ACC112 (cell line): ENCODE measurements at regions not wholly inside any gene's neighbourhood (a gene's known extent, or its start where the extent isn't known, plus 50 kb on each side); places are given as distances from the start of the nearest gene placed in this dataset.

Experiments
- H2AFZ ChIP-seq: fragments of 200-600 bp; sonication (generic); one replicate; pipeline ENCODE4 v1.6.0; 2017; ENCODE audit warnings: antibody characterized with exemption, low read length; ENCODE audit not compliant: unreplicated experiment
- H3K27ac ChIP-seq: fragments of 200-600 bp; sonication (generic); 2 replicates; pipeline ENCODE4 v1.5.1; 2014; ENCODE audit warnings: low read depth, mild to moderate bottlenecking, antibody characterized with exemption, low read length, moderate library complexity
- H3K27me3 ChIP-seq: fragments of 200-600 bp; sonication (generic); 2 replicates; pipeline ENCODE4 v1.6.1; 2014; ENCODE audit warnings: mild to moderate bottlenecking, antibody characterized with exemption, low read length, moderate library complexity, mixed read lengths; ENCODE audit not compliant: insufficient read depth
- H3K36me3 ChIP-seq: fragments of 200-600 bp; sonication (generic); 2 replicates; pipeline ENCODE4 v1.6.1; 2016; ENCODE audit warnings: mild to moderate bottlenecking, antibody characterized with exemption, low read length, moderate library complexity, mixed read lengths; ENCODE audit not compliant: insufficient read depth
- H3K4me1 ChIP-seq: fragments of 200-600 bp; sonication (generic); one replicate; pipeline ENCODE4 v1.6.1; 2016; ENCODE audit warnings: low read length, mixed read lengths; ENCODE audit not compliant: insufficient read depth, unreplicated experiment, control insufficient read depth
- H3K4me3 ChIP-seq: fragments of 200-600 bp; sonication (generic); 2 replicates; pipeline ENCODE4 v1.5.1; 2014; ENCODE audit warnings: mild to moderate bottlenecking, low read depth, low read length
- H3K79me2 ChIP-seq: fragments of 200-600 bp; sonication (generic); one replicate; pipeline ENCODE4 v1.6.0; 2016; ENCODE audit warnings: low read length; ENCODE audit not compliant: control insufficient read depth, unreplicated experiment, insufficient read depth

GRCh38 chr11:134624166-134624920, 212.3 kb upstream of the B3GAT1 start:
- Histone ChIP-seq H2AFZ (no peak overlapping the region), H3K36me3 (no peaks in the 10 kb centered on the region), H3K4me1 (no peaks in the 10 kb centered on the region), H3K4me3 (no peak overlapping the region), H3K27ac (no peak overlapping the region), H3K79me2 (no peaks in the 10 kb centered on the region), H3K27me3 (no peaks in the 10 kb centered on the region)

GRCh38 chr11:134623711-134624110, 211.7 kb upstream of the B3GAT1 start:
- Histone ChIP-seq H3K4me1 (no peaks in the 10 kb centered on the region), H3K4me3 (no peak overlapping the region), H3K36me3 (no peaks in the 10 kb centered on the region), H3K27ac (no peak overlapping the region), H3K79me2 (no peaks in the 10 kb centered on the region), H3K27me3 (no peaks in the 10 kb centered on the region), H2AFZ (no peak overlapping the region)

DNA sequence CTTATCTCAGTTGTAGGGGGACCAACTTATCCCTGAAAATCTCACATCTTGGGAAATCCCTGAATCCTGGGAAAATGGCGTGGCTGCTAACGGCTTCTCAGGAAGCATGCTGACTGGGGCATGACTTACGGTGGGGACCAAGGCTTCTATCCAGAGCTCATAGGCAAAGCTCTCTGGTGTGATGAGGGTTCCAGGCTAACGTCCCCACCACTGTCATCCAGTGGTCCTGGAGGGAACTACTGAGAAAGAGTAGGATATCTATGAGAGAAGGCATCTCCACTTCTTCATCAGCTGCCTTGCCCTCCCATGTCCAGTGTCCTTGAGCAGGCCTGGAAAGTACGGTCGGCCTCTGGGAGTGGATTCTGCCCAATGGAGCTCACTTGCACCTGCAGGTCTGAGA, 210.4 kb upstream of the B3GAT1 start:
- no peaks in the 10 kb centered on the region for H3K36me3 ChIP-seq
- no peaks in the 10 kb centered on the region for H3K4me1 ChIP-seq
- H3K4me3 ChIP-seq = no peak overlapping the region
- H2AFZ ChIP-seq = no peak overlapping the region
- no peaks in the 10 kb centered on the region for H3K27me3 ChIP-seq
- no peaks in the 10 kb centered on the region for H3K79me2 ChIP-seq
- no peak overlapping the region for H3K27ac ChIP-seq

DNA sequence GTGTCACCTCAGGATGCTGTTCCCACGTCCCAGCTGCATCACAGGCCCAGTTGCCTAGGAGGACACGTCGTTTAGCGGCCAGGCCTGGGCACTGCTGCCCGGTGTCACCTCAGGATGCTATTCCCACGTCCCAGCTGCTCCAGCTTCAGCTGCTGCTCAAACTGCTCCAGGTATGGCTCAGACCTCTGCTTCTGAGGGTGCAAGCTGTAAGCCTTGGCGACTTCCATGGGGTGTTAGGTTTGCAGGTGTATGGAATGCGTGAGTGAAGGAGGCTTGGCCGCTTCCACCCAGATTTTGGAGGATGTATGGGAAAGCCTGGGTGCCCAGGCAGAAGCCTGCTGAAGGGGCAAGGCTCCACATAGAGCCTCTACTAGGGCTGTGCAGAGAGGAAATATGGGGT, 205.3 kb upstream of the B3GAT1 start:
- no peaks in the 10 kb centered on the region for H3K79me2 ChIP-seq
- H3K36me3 ChIP-seq = no peaks in the 10 kb centered on the region
- H3K4me3 ChIP-seq = no peak overlapping the region
- no peaks in the 10 kb centered on the region for H3K4me1 ChIP-seq
- no peaks in the 10 kb centered on the region for H3K27me3 ChIP-seq
- no peak overlapping the region for H3K27ac ChIP-seq
- H2AFZ ChIP-seq = no peak overlapping the region

DNA sequence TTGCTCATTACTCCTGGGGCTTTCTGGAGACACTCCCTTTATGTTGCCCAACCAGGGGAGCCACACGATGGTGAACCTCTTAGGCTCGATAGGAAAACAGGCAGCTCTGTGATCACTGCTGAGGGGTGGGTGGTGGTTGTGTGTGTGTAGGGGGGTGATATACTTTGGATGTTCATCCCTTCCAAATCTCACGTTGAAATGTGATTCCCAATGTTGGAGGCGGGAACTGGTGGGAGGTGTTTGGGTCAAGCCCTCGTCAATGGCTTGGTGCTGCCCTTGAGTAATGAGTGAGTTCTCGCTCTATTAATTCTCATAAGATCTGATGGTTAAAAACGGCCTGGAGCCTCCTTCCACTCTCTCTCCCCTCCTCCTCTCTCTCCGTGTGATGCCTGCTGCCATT, 204.0 kb upstream of the B3GAT1 start:
- Histone ChIP-seq H3K27me3 (no peaks in the 10 kb centered on the region), H3K4me3 (no peak overlapping the region), H2AFZ (no peak overlapping the region), H3K4me1 (no peaks in the 10 kb centered on the region), H3K79me2 (no peaks in the 10 kb centered on the region), H3K27ac (no peak overlapping the region), H3K36me3 (no peaks in the 10 kb centered on the region)

- Histone ChIP-seq H3K4me1 (no peaks in the 10 kb centered on the region), H3K4me3 (no peak overlapping the region), H3K36me3 (no peaks in the 10 kb centered on the region), H2AFZ (no peak overlapping the region), H3K27me3 (no peaks in the 10 kb centered on the region), H3K79me2 (no peaks in the 10 kb centered on the region), H3K27ac (no peak overlapping the region)
Observed at GRCh38 chr11:134615041-134615615, 203.1 kb upstream of the B3GAT1 start.

GRCh38 chr11:134614141-134614540, 202.1 kb upstream of the B3GAT1 start:
- no peaks in the 10 kb centered on the region for H3K4me1 ChIP-seq
- H3K36me3 ChIP-seq = no peaks in the 10 kb centered on the region
- H2AFZ ChIP-seq = no peak overlapping the region
- no peaks in the 10 kb centered on the region for H3K27me3 ChIP-seq
- no peak overlapping the region for H3K4me3 ChIP-seq
- no peaks in the 10 kb centered on the region for H3K79me2 ChIP-seq
- H3K27ac ChIP-seq = no peak overlapping the region

DNA sequence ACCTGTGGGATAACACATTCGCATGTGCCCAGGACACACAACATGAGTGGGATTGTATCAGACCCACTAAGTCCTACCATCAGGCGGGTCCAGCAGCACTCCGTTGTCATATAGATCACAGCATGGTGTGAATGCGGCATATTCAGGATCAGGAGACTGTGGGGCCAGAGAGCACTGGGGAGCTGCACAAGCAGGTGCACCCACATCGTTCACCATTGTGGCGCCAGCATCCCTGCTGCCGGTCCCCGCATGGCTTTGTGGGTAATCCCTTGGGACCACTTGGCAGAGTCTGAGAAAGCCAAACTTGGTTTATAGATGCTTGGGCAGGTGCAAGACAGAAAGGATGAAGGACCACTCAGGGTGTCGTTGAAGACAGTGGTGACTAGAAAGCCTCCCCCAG, 201.6 kb upstream of the B3GAT1 start:
- Histone ChIP-seq H3K4me3 (no peak overlapping the region), H3K79me2 (no peaks in the 10 kb centered on the region), H3K27ac (no peak overlapping the region), H3K4me1 (no peaks in the 10 kb centered on the region), H3K27me3 (no peaks in the 10 kb centered on the region), H2AFZ (no peak overlapping the region), H3K36me3 (no peaks in the 10 kb centered on the region)

GRCh38 chr11:134612140-134613030, 200.3 kb upstream of the B3GAT1 start:
- no peaks in the 10 kb centered on the region for H3K4me1 ChIP-seq
- H3K27me3 ChIP-seq = no peaks in the 10 kb centered on the region
- no peak overlapping the region for H3K27ac ChIP-seq
- H3K4me3 ChIP-seq = no peak overlapping the region
- no peak overlapping the region for H2AFZ ChIP-seq
- H3K79me2 ChIP-seq = no peaks in the 10 kb centered on the region
- no peaks in the 10 kb centered on the region for H3K36me3 ChIP-seq

- Histone ChIP-seq H3K4me1 (no peaks in the 10 kb centered on the region), H3K27me3 (no peaks in the 10 kb centered on the region), H3K27ac (no peak overlapping the region), H2AFZ (no peak overlapping the region), H3K4me3 (no peak overlapping the region), H3K36me3 (no peaks in the 10 kb centered on the region), H3K79me2 (no peaks in the 10 kb centered on the region)
Observed at GRCh38 chr11:134611537-134611936, 199.5 kb upstream of the B3GAT1 start.
